Ishikawa (cell line): ENCODE measurements at regions not wholly inside any gene's neighbourhood (a gene's known extent, or its start where the extent isn't known, plus 50 kb on each side); places are given as distances from the start of the nearest gene placed in this dataset.

Experiments used
- CEBPB ChIP-seq: IDR thresholded peaks from 2 replicates; pipeline ENCODE4 v1.6.1; 2012
- CREB1 ChIP-seq: IDR thresholded peaks from 2 replicates; pipeline ENCODE4 v1.6.1; 2012; ENCODE audit warnings: low read depth
- EGR1 ChIP-seq: IDR thresholded peaks from 2 replicates; pipeline ENCODE4 v1.6.1; 2012
- EP300 ChIP-seq: IDR thresholded peaks from 2 replicates; pipeline ENCODE4 v1.6.1; 2012; ENCODE audit warnings: borderline replicate concordance
- FOXM1 ChIP-seq: IDR thresholded peaks from 2 replicates; pipeline ENCODE4 v1.6.1; 2012; ENCODE audit warnings: low read depth, borderline replicate concordance
- MAX ChIP-seq: IDR thresholded peaks from 2 replicates; pipeline ENCODE4 v1.6.1; 2012
- NFIC ChIP-seq: IDR thresholded peaks from 2 replicates; pipeline ENCODE4 v1.6.1; 2012
- RAD21 ChIP-seq: IDR thresholded peaks from 2 replicates; pipeline ENCODE4 v1.6.1; 2012; ENCODE audit warnings: low read depth
- REST ChIP-seq: IDR thresholded peaks from 2 replicates; pipeline ENCODE4 v1.6.1; 2012; ENCODE audit warnings: low read depth, mild to moderate bottlenecking
- TAF1 ChIP-seq: IDR thresholded peaks from 2 replicates; pipeline ENCODE4 v1.6.1; 2012; ENCODE audit warnings: low read depth, mild to moderate bottlenecking
- TCF12 ChIP-seq: IDR thresholded peaks from 2 replicates; pipeline ENCODE4 v1.6.1; 2012; ENCODE audit warnings: low read depth
- TEAD4 ChIP-seq: IDR thresholded peaks from 2 replicates; pipeline ENCODE4 v1.6.1; 2012
- USF1 ChIP-seq: IDR thresholded peaks from 2 replicates; pipeline ENCODE4 v1.6.1; 2012
- YY1 ChIP-seq: IDR thresholded peaks from 2 replicates; pipeline ENCODE4 v1.6.1; 2012; ENCODE audit warnings: low read depth
- ZBTB7A ChIP-seq: IDR thresholded peaks from 2 replicates; pipeline ENCODE4 v1.6.1; 2012; ENCODE audit warnings: low read depth

- TF ChIP-seq USF1, result no peak
- no peak for TF ChIP-seq MAX
- TF ChIP-seq CREB1, result no peak
- TF ChIP-seq EP300, result no peak
- TF ChIP-seq TAF1, result no peak
- TF ChIP-seq REST, result no peak
- TF ChIP-seq ZBTB7A, result no peak
- TF ChIP-seq YY1, result no peak
- TF ChIP-seq TCF12, result no peak
- no peak for TF ChIP-seq CEBPB
- TF ChIP-seq FOXM1, result no peak
- no peak for TF ChIP-seq NFIC
- TF ChIP-seq EGR1, result no peak
- no peak for TF ChIP-seq TEAD4
- no peak for TF ChIP-seq RAD21
Measured at GRCh38 chr3:22249658-22250057, 498.6 kb upstream of the ZNF385D start.

GRCh38 chr3:22257252-22257651 lies 506.2 kb upstream of the ZNF385D start:
- no peak for TF ChIP-seq ZBTB7A
- TF ChIP-seq EP300, result no peak
- TF ChIP-seq REST, result no peak
- TF ChIP-seq TAF1, result no peak
- no peak for TF ChIP-seq EGR1
- no peak for TF ChIP-seq YY1
- TF ChIP-seq FOXM1, result no peak
- TF ChIP-seq MAX, result no peak
- no peak for TF ChIP-seq RAD21
- no peak for TF ChIP-seq NFIC
- no peak for TF ChIP-seq USF1
- TF ChIP-seq CEBPB, result no peak
- no peak for TF ChIP-seq CREB1
- no peak for TF ChIP-seq TEAD4
- no peak for TF ChIP-seq TCF12

GRCh38 chr3:22262386-22262785 lies 511.4 kb upstream of the ZNF385D start:
- no peak for TF ChIP-seq USF1
- no peak for TF ChIP-seq TAF1
- no peak for TF ChIP-seq CREB1
- no peak for TF ChIP-seq ZBTB7A
- no peak for TF ChIP-seq RAD21
- no peak for TF ChIP-seq EP300
- TF ChIP-seq YY1, result no peak
- TF ChIP-seq TCF12, result no peak
- TF ChIP-seq EGR1, result no peak
- TF ChIP-seq REST, result no peak
- no peak for TF ChIP-seq NFIC
- TF ChIP-seq CEBPB, result no peak
- TF ChIP-seq FOXM1, result no peak
- TF ChIP-seq TEAD4, result no peak
- no peak for TF ChIP-seq MAX

- TF ChIP-seq USF1, result no peak
- TF ChIP-seq EGR1, result no peak
- TF ChIP-seq REST, result no peak
- TF ChIP-seq YY1, result no peak
- no peak for TF ChIP-seq CREB1
- no peak for TF ChIP-seq TCF12
- TF ChIP-seq CEBPB, result no peak
- no peak for TF ChIP-seq EP300
- no peak for TF ChIP-seq TAF1
- TF ChIP-seq FOXM1, result no peak
- no peak for TF ChIP-seq ZBTB7A
- no peak for TF ChIP-seq NFIC
- TF ChIP-seq TEAD4, result no peak
- no peak for TF ChIP-seq MAX
- TF ChIP-seq RAD21, result no peak
Measured at GRCh38 chr3:22263042-22263441, 512.0 kb upstream of the ZNF385D start.
